ENCODE measurements at regions not wholly inside any gene's neighbourhood (a gene's known extent, or its start where the extent isn't known, plus 50 kb on each side); places are given as distances from the start of the nearest gene placed in this dataset.
"Not testable (repeated sequence)": the region's sequence is repeated elsewhere in the genome, so short reads cannot be mapped to it uniquely, and the experiment has no call there.

- DNase-seq: peak; percentile 73
These were observed 105.0 kb upstream of the RBBP8 start for GRCh38 chr18:22828171-22828570.

GRCh38 chr18:22828583-22828982 is 104.5 kb upstream of the RBBP8 start:
- not testable (repeated sequence) for DNase-seq

DNA sequence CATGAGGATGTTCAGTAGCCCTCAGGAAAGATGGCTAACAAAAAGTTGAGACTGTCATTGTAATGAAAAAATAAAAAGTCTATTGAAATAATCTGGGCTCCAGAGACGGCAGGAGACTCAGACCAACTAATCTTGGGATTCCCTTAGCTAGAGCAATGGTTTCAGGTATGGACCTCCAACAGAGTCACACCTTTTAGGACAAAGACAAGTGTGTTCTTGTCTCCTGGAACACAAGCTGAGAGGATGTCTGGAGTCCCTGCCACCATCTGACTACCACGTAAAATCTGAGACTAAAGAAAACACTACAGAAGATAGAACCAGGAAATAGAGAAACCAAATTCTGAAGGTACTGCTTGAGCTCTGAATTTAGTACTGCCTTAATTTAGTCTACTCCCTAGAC is 103.3 kb upstream of the RBBP8 start:
- DNase-seq: no peak

DNA sequence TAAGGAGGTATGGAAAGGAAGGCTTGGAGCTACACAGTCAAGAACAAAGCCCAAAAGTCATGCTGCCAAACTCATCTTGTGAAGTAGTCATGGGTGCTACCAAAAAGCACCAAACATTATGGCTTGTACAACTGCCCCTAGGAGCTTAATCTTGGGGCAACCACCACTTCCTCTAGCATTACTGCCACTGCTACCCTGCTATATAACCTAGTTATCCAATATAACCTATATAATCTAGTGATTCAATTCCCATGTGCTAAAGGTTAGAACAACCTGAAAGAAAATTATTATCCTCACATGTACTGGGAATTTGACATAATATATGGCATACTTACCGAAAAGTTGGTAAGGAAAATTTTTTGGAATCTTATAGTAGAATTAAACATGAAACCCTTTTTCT is 102.6 kb upstream of the RBBP8 start:
- DNase-seq: no peak

- DNase-seq: peak; percentile 70
These were observed 101.7 kb upstream of the RBBP8 start for GRCh38 chr18:22831441-22831904.

DNA sequence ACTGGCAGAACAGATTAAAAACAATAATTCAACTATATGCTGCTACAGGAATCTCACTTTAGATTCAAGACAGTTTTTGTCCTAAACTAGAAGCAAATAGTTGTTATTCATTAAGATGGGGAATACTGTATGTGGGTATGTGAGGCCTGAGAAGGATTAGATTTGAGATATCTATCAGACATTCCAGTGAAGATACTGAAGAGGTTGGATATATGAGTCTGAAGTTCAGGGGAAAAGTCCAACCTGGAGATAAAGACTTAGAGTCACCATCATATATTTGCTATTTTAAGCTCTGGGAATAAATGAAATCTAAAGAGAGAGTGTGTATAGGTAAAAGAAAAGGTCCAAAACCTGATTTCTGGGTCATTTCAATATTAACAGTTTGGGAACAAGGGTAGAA is 96.2 kb upstream of the RBBP8 start:
- no peak for DNase-seq

- DNase-seq: peak; percentile 25
These were observed 94.9 kb upstream of the RBBP8 start for GRCh38 chr18:22838221-22838620.

- no peak for DNase-seq
These were observed 94.4 kb upstream of the RBBP8 start for GRCh38 chr18:22838639-22839277.

DNA sequence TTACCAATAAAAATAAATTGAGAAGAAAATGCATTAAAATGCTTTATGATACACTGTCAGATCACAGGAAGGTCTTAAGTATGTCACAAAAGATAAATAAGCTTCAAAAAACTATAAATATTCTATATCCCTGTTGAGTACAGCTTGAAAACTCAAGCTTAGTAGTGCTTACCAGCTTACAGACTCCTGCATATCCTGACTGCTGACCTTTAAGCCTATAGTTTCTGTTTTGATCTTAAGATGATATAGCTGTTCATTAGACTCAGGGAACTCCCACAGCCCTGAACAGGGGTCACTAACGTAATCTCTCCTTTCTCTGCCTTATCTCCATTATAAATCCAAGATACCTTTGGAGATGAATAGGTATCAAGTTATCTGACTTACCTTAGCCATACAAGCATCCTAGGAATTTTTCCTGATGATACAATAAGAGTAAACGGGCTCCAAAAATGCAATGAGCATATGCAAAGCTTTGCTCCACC is 93.7 kb upstream of the RBBP8 start:
- DNase-seq: no peak

DNA sequence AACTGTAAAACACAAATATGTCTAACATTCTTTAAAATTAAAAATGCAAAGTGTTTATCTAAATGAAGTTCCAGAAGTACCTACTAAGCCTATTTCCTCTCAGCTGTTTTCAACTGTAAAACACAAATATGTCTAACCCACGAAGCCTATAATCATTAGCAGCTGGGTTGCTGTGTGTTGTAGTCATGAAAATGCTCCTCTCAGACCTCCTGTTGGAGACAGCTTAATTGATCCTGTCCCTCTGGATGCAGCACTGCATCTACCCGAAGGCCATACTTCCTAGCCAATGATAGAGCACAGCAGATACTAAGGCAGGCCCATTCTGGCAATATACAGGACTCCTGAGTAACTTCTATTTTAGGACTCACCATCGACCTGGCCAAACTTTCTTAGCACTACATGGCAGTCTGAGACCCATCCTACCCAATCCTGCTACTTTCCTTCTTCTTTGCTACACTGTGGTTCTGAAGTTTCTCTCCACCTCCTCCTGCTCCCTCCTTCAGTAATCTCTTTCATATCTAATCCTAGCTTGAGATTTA is 92.5 kb upstream of the RBBP8 start:
- DNase-seq: peak; percentile 53

DNA sequence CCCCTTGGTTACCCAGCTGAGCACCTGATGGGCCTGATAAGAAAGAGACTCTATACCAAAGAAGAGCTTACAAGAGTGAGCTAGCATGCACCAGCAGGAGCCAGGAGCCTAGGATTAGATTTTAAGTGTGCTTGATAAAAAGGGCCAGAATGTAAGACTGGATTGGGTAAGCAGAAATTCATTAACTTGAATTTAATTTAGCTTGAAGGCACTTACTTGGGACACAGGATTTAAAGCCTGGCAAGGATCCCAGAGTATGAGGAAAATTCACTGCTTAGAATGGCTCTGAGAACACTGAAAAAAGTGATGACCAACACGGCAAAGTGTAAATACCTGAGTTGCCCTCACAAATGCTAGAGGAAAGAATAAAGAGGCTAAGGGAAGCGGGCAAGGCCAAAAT is 91.3 kb upstream of the RBBP8 start:
- no peak for DNase-seq

DNA sequence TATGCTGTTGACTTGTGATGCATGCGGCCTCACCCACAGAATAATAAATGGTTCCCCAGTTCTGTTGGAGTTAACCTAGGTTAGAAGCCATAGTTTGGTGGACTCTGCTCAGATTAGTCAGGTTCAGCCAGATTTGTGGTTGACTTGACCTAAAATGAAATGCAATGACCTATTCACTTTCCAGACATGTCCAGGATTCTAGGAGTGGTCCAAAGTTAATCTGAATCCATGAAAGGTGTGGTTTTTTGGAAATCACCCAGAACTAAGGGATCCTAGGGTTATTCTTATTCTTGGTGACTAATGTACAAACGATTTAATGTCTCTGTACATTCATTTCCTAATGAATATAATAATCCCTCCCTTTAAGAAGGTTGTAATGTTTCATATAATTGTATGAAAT is 88.9 kb upstream of the RBBP8 start:
- DNase-seq: peak; percentile 30

GRCh38 chr18:22844628-22845027 is 88.5 kb upstream of the RBBP8 start:
- no peak for DNase-seq

DNA sequence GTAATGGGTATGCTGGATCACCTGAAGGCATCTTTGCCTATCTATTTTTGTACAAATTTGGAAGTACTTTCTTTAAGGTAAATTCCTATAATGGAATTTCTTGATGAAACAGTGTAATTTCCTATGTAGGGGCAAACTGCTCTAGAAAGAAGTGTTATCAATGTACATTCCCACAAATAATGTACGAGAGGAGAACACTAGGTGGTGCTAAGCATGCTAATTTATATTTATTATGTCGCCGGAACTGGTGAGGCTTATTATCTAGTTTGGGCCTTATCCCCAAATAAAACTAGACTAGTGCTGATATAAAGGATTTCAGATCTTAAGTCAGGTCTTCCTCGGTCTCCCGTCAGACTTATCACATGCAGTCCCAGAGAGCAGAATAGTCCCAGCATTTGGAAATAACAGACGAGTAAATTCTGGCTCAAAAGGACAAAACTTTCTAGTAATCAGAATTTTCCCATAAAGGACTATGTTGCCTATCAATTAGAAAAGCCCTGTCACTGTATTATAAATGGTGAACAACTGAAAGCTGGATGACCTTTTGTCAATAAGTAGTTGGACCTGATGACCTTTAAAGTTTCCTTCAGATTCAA is 86.9 kb upstream of the RBBP8 start:
- DNase-seq: no peak

GRCh38 chr18:22846697-22847096 is 86.4 kb upstream of the RBBP8 start:
- DNase-seq: no peak

DNA sequence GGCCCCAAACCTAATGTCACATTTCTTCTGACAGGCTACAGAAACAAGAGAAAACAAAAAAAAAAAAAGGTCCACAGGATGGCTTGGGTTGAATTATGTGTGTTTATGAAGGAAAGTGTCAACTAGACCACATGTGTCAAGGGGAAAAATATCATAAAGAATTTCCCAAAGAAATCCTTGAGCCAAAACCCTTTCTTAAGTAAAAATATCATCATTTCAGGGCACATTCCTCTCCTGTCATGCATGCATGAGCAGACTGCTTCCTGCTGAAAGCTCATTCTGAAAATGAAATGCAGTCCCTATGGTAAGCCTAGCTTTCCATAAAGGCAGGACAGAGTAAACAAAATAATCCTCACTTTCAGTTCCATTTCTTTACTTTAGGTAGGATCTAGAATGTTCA is 85.7 kb upstream of the RBBP8 start:
- peak; percentile 30 for DNase-seq

- no peak for DNase-seq
These were observed 85.2 kb upstream of the RBBP8 start for GRCh38 chr18:22847867-22848451.

GRCh38 chr18:22848615-22849014 is 84.5 kb upstream of the RBBP8 start:
- DNase-seq: peak; percentile 76

- DNase-seq: no peak
These were observed 76.3 kb upstream of the RBBP8 start for GRCh38 chr18:22856870-22857269.

DNA sequence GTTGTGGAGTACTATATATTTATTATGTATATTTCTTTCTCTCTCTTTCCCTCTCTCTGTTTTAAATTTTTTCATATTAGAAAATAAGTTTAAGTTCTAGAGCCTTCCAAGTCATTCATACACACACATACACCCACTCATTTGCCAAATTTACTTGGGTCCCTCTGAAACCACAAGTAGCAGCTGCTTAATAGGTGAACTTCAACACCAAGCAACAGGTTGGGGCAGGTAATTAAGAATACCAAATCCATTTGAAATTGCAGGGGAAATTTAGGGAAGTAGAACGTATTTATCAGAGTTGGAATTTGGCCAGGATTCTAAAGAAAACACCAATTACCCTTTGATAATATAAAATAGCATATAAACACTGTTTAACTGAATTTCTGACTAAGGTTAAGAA is 75.0 kb upstream of the RBBP8 start:
- no peak for DNase-seq

GRCh38 chr18:22860807-22861206 is 72.3 kb upstream of the RBBP8 start:
- DNase-seq: no peak

GRCh38 chr18:22865354-22866116 is 67.6 kb upstream of the RBBP8 start:
- DNase-seq: no peak

GRCh38 chr18:22868831-22869230 is 64.3 kb upstream of the RBBP8 start:
- DNase-seq: no peak

Data from fibroblast of skin of right biceps (primary cell).